GM12878 (cell line): ENCODE measurements at regions not wholly inside any gene's neighbourhood (a gene's known extent, or its start where the extent isn't known, plus 50 kb on each side); places are given as distances from the start of the nearest gene placed in this dataset.

ENCODE experiments used
- ATAC-seq: fragments of 200-7000 bp; cut with Tn5 transposase; 3 replicates; pipeline ENCODE4 v1.9.1; 2020; ENCODE audit warnings: mild to moderate bottlenecking, moderate library complexity
- BruUV-seq: library from RNA; stranded (reverse); fragments of 400-500 nt; replicated peaks from 2 replicates; lab custom pipeline; 2021; lab: Mats Ljungman, UMichigan
- CTCF ChIA-PET: fragments of 300-600 bp; sonication (Branson Sonifier 250); formaldehyde crosslinking; extraction: SDS; loops from one replicate; lab custom pipeline; 2021; ENCODE audit warnings: inconsistent platforms; lab: Yijun Ruan, JAX
- POLR2A ChIA-PET: fragments of 350-600 bp; formaldehyde crosslinking; extraction: SDS; loops from one replicate; lab custom pipeline; 2021; ENCODE audit warnings: inconsistent platforms; lab: Charles Lee
- RAD21 ChIA-PET: fragments of 300-600 bp; sonication (Branson Sonifier 250); formaldehyde crosslinking; loops from one replicate; lab custom pipeline; 2023; ENCODE audit warnings: antibody characterized with exemption; ENCODE audit not compliant: unreplicated experiment; lab: Charles Lee
- SMC1A ChIA-PET: fragments of 300-600 bp; sonication (Branson Sonifier 250); formaldehyde crosslinking; loops from one replicate; lab custom pipeline; 2023; ENCODE audit not compliant: unreplicated experiment, uncharacterized antibody; lab: Charles Lee
- DNase-seq: peaks from one replicate; pipeline ENCODE4 v3.0.0-alpha.2; 2011; ENCODE audit warnings: low read depth, low spot score
- FAIRE-seq: peaks from 3 replicates; lab custom pipeline; 2011; peaks lifted over from hg19 to GRCh38; lab: Jason Lieb, UNC
- H2AFZ ChIP-seq: 2 replicates; pipeline ENCODE4 v1.6.0; 2011; ENCODE audit warnings: low read depth, low read length, control low read depth; ENCODE audit not compliant: control insufficient read depth
- H3K27ac ChIP-seq: 2 replicates; pipeline ENCODE4 v1.5.1; 2011; ENCODE audit warnings: control low read depth; ENCODE audit not compliant: control insufficient read depth, insufficient read depth
- H3K27me3 ChIP-seq, 2 experiments: replicated peaks in 1 of 2; 2 replicates each; pipeline versions ENCODE4 v1.6.0 to v1.6.1; 2011; ENCODE audit warnings: low read length in 1 of 2; ENCODE audit not compliant: control insufficient read depth in 2 of 2, insufficient read depth in 2 of 2
- H3K36me3 ChIP-seq, 2 experiments: 2 replicates each; pipeline ENCODE4 v1.5.1; 2011; ENCODE audit warnings: low read length in 1 of 2; ENCODE audit not compliant: control insufficient read depth in 2 of 2, insufficient read depth in 2 of 2
- H3K4me1 ChIP-seq: 2 replicates; pipeline ENCODE4 v1.6.1; 2011; ENCODE audit warnings: mild to moderate bottlenecking, low read length, moderate library complexity, mixed read lengths; ENCODE audit not compliant: control insufficient read depth, insufficient read depth
- H3K4me2 ChIP-seq: 2 replicates; pipeline ENCODE4 v1.6.0; 2011; ENCODE audit warnings: control low read depth; ENCODE audit not compliant: control insufficient read depth, insufficient read depth
- H3K4me3 ChIP-seq: fragments of 200-600 bp; sonication (generic); 2 replicates; pipeline ENCODE4 v1.5.1; 2016
- H3K79me2 ChIP-seq: 2 replicates; pipeline ENCODE4 v1.6.0; 2011; ENCODE audit warnings: low read length; ENCODE audit not compliant: control insufficient read depth, insufficient read depth
- H3K9ac ChIP-seq: 2 replicates; pipeline ENCODE4 v1.8.0; 2011; ENCODE audit warnings: low read length, control low read depth, mixed read lengths; ENCODE audit not compliant: control insufficient read depth, insufficient read depth
- H3K9me3 ChIP-seq: replicated peaks from 3 replicates; pipeline ENCODE4 v1.5.1; 2011; ENCODE audit warnings: mild to moderate bottlenecking, low read length; ENCODE audit not compliant: control insufficient read depth, insufficient read depth
- H4K20me1 ChIP-seq: 2 replicates; pipeline ENCODE4 v1.6.0; 2011; ENCODE audit not compliant: control insufficient read depth, insufficient read depth
- ATF2 ChIP-seq: IDR thresholded peaks from 2 replicates; pipeline ENCODE4 v1.6.1; 2012; ENCODE audit warnings: low read length, inconsistent platforms
- KDM1A ChIP-seq: fragments of 200-600 bp; sonication (generic); IDR thresholded peaks from 2 replicates; pipeline ENCODE4 v1.6.1; 2016; ENCODE audit warnings: borderline replicate concordance
- MTA2 ChIP-seq: fragments of 450-650 bp; IDR thresholded peaks from 2 replicates; pipeline ENCODE4 v1.6.1; 2016; ENCODE audit warnings: low read depth, mild to moderate bottlenecking, moderate library complexity
- RAD21 ChIP-seq: IDR thresholded peaks from 2 replicates; pipeline ENCODE4 v1.6.1; 2011; ENCODE audit warnings: mild to moderate bottlenecking, low read depth, low read length, moderate library complexity; ENCODE audit not compliant: insufficient read depth
- YBX1 ChIP-seq: fragments of 450-650 bp; IDR thresholded peaks from 2 replicates; pipeline ENCODE4 v1.6.1; 2016; ENCODE audit warnings: antibody characterized with exemption
- ZNF592 ChIP-seq: fragments of 450-650 bp; IDR thresholded peaks from 2 replicates; pipeline ENCODE4 v1.6.1; 2017; ENCODE audit warnings: mild to moderate bottlenecking, moderate library complexity
- WGBS: methylation state at CpG from one replicate; pipeline ENCODE4 v1.1.6; 2016; ENCODE audit warnings: low lambda C conversion rate; ENCODE audit not compliant: insufficient replicate concordance, insufficient coverage; ENCODE audit errors: missing lambda C conversion rate; 5-methylcytosine and 5-hydroxymethylcytosine counted together
- in situ Hi-C: fragments of 300-500 bp; cut with MboI; formaldehyde crosslinking; loops from 9 replicates; pipeline ENCODE4 v1.14.3; 2018; ENCODE audit warnings: mixed read lengths
- intact Hi-C: fragments of 100-400 bp; cut with micrococcal nuclease; formaldehyde crosslinking; loops from one replicate; pipeline ENCODE4 v1.14.2; 2022; ENCODE audit not compliant: unreplicated experiment

DNA sequence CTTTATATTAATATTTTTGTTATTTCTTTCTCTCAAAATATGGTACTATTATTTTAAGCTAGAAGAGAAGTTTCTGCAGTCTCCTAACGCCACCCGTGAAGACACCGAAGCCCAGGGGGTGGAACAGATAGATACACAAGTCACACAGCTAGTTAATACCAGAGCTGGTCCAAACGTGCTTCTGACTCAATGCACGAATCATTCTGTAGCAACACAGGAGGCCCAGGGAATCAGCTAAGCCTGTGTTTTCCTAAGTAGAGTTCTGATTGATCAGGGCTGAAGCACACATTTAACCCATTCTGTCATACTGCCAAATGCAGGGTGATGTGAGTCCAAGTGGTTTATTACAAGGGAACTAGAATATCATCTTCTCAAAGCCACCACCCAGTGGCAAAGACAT is 116.9 kb upstream of the PWP1 start:
- Histone ChIP-seq H4K20me1 (no peaks in the 10 kb centered on the region), H3K27me3 (peaks cover 0 to 5% of the 10 kb centered on the region in 2 experiments; a peak in 1 of 4 replicates), H3K4me1 (no peaks in the 10 kb centered on the region)
- ChIA-PET CTCF (interaction anchor here (0.6 to 2.0 kb wide), 3 partner anchors 30 to 436 kb away, joined by 3 to 5 read pairs (median 4); no protein-coding TSS in a partner anchor), RAD21 (interaction anchor here (0.6 kb wide), 1 partner anchor 1186 kb away, joined by 3 read pairs; no protein-coding TSS in a partner anchor)
- TF ChIP-seq RAD21 (no peak), YBX1 (no peak), ATF2 (no peak), MTA2 (no peak)
- TF ChIP-seq, all 136 proteins: peak for 0
- BruUV-seq: no TSS peak
- Histone ChIP-seq H3K4me3 (no peak overlapping the region), H3K9ac (no peak overlapping the region), H3K27ac (no peak overlapping the region), H3K9me3 (no peaks in the 10 kb centered on the region), H2AFZ (no peak overlapping the region), H3K79me2 (no peaks in the 10 kb centered on the region), H3K36me3 (no peaks in the 10 kb centered on the region), H3K4me2 (no peak overlapping the region)
- FAIRE-seq (no peak), ATAC-seq (no peak), DNase-seq (no peak)
- intact Hi-C loops (no loop called here), in situ Hi-C loops (no loop called here)
- SMC1A ChIA-PET: interaction anchor here (0.6 kb wide), 2 partner anchors 425 to 615 kb away, joined by 3 read pairs; no protein-coding TSS in a partner anchor
- WGBS: 38% methylated on average over 5 of the region's 5 CpGs
- POLR2A ChIA-PET: no interaction called here

DNA sequence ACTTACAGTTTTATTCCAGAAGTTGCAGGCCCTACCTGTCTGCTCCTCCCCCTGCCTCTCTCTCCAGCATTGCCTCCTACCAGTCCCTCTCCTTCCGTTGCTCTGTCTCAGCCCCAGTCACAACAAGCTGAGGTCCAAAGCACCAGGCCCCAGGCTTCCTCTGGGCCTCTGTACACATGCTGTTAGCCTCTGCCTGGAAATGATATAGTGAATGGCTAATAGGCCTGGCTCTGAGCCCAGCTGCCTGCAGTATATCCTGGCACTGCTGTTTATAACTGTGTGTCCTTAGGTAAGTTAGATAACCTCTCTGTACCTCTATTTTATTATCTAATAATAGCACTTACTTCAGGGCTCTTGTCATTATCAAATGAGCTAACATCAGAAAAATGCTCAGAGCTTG is 114.9 kb upstream of the PWP1 start:
- intact Hi-C loops (no loop called here), in situ Hi-C loops (no loop called here)
- Histone ChIP-seq H3K79me2 (no peaks in the 10 kb centered on the region), H3K4me2 (no peak overlapping the region), H3K9me3 (no peaks in the 10 kb centered on the region), H4K20me1 (no peaks in the 10 kb centered on the region), H3K9ac (no peak overlapping the region), H3K4me3 (no peak overlapping the region), H3K27ac (no peak overlapping the region), H3K27me3 (no peaks in the 10 kb centered on the region), H3K36me3 (no peaks in the 10 kb centered on the region), H3K4me1 (no peaks in the 10 kb centered on the region), H2AFZ (no peak overlapping the region)
- ChIA-PET RAD21 (no interaction called here), SMC1A (no interaction called here), POLR2A (no interaction called here), CTCF (no interaction called here)
- ATAC-seq (no peak), FAIRE-seq (no peak), DNase-seq (no peak)
- 36% methylated on average over 1 of the region's 1 CpG for WGBS
- TF ChIP-seq ZNF592: no peak
- TF ChIP-seq KDM1A: no peak
- BruUV-seq: no TSS peak
